ENCODE measurements at regions not wholly inside any gene's neighbourhood (a gene's known extent, or its start where the extent isn't known, plus 50 kb on each side); places are given as distances from the start of the nearest gene placed in this dataset.

DNA sequence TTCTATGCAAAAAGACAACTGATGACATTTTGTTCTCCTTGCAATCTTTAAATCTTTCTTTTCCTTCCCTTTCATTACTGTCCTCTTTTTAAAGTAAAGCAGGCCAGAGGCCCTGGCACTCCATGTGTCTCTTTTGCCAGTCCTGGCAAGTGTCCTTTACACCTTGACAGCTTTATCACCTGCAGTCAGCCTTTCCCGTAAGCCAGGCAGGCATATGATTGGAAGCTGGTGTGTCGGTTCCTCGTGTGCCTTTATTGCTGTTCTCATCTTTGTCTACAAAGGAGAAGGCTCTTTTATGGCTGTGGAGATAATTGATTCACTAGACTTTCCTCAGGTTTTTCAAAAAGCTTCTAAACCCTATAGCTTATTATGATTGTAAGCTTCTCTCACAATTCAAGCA is 162.3 kb upstream of the FBXL4 start:
- H4K8ac ChIP-seq (ENCODE audit: extremely low read depth, insufficient read depth, low read length) = no peak overlapping the region
- H3K27me3 ChIP-seq (replicated peaks in 1 of 4; ENCODE audit: control insufficient read depth in 3 of 4, extremely low read depth in 1 of 4, insufficient read depth in 3 of 4, low read length in 3 of 4) = no peaks in the 10 kb centered on the region
- H3K4me3 ChIP-seq (ENCODE audit: extremely low read depth in 1 of 4, insufficient read depth in 2 of 4, low read depth in 3 of 4, low read length in 4 of 4) = no peak overlapping the region
- POLR2A ChIA-PET (ENCODE audit: partially characterized antibody) = no interaction called here
- no peaks in the 10 kb centered on the region for H3K23me2 ChIP-seq (ENCODE audit: low read depth, low read length)
- H3K79me1 ChIP-seq (ENCODE audit: low read depth, low read length) = no peaks in the 10 kb centered on the region
- no peak overlapping the region for H3K9ac ChIP-seq (replicated peaks in 1 of 4; ENCODE audit: extremely low read depth in 1 of 4, low read depth in 3 of 4, low read length in 3 of 4)
- no peak overlapping the region for H4K91ac ChIP-seq (replicated peaks; ENCODE audit: insufficient read length, low read length)
- no peaks in the 10 kb centered on the region for H4K20me1 ChIP-seq (replicated peaks in 1 of 2; ENCODE audit: control insufficient read depth in 1 of 2, insufficient read depth in 2 of 2, low read length in 2 of 2)
- CTCF ChIA-PET (ENCODE audit: partially characterized antibody) = interaction anchor here (3.4 kb wide), 1 partner anchor 10 kb away, joined by 23 read pairs; no protein-coding TSS in a partner anchor
- no peak overlapping the region for H3K23ac ChIP-seq (ENCODE audit: insufficient read length)
- no peak overlapping the region for H3K14ac ChIP-seq (ENCODE audit: insufficient read length)
- H2BK20ac ChIP-seq (ENCODE audit: low read length) = no peak overlapping the region
- no peak overlapping the region for H4K5ac ChIP-seq (ENCODE audit: insufficient read length, low read depth, low read length)
- H2BK15ac ChIP-seq (ENCODE audit: low read length) = no peak overlapping the region
- DNase-seq (ENCODE audit: low read depth in 1 of 2, low spot score in 2 of 2) (no peak), FAIRE-seq (no peak)
- no peak overlapping the region for H2AFZ ChIP-seq (ENCODE audit: low read length)
- no peak overlapping the region for H2AK5ac ChIP-seq (ENCODE audit: low read depth, low read length)
- H3K18ac ChIP-seq (ENCODE audit: extremely low read depth, low read length) = no peak overlapping the region
- TF ChIP-seq MAFK (IDR thresholded peaks at IDR 0.05; ENCODE audit: low read depth, low read length) (no peak), PHF8 (conservative IDR thresholded peaks at IDR 0.05; ENCODE audit: low read depth, low read length) (no peak), CEBPB (IDR thresholded peaks at IDR 0.05; ENCODE audit: low read depth, low read length) (no peak), YY1 (IDR thresholded peaks at IDR 0.05; ENCODE audit: low read depth, low read length) (no peak), BRCA1 (IDR thresholded peaks at IDR 0.05; ENCODE audit: low read depth, low read length) (no peak), RXRA (IDR thresholded peaks at IDR 0.05; ENCODE audit: insufficient read depth, low read depth, low read length) (no peak), FOSL1 (IDR thresholded peaks at IDR 0.05; ENCODE audit: insufficient read depth, low read depth, low read length) (no peak), EP300 (IDR thresholded peaks at IDR 0.05; ENCODE audit: borderline replicate concordance in 1 of 2, low read depth in 2 of 2, low read length in 2 of 2) (no peak), EZH2 (IDR thresholded peaks at IDR 0.05; ENCODE audit: low read depth, low read length, severe bottlenecking) (no peak), KDM1A (IDR thresholded peaks at IDR 0.05; ENCODE audit: borderline replicate concordance, low read length) (no peak), SP4 (IDR thresholded peaks at IDR 0.05; ENCODE audit: low read length) (no peak), CHD1 (IDR thresholded peaks at IDR 0.05; ENCODE audit: low read depth, low read length) (no peak), NRF1 (IDR thresholded peaks at IDR 0.05; ENCODE audit: low read depth, low read length) (no peak)
- TF ChIP-seq, protein P1, sequence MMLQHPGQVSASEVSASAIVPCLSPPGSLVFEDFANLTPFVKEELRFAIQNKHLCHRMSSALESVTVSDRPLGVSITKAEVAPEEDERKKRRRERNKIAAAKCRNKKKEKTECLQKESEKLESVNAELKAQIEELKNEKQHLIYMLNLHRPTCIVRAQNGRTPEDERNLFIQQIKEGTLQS (IDR thresholded peaks at IDR 0.05; ENCODE audit: insufficient read depth, low read depth, low read length) = no peak
- no peaks in the 10 kb centered on the region for H3K36me3 ChIP-seq (ENCODE audit: control insufficient read depth in 2 of 4, insufficient read depth in 4 of 4, low read length in 3 of 4)
- H3K4me2 ChIP-seq (ENCODE audit: insufficient read depth in 1 of 2, low read depth in 2 of 2, low read length in 2 of 2) = no peak overlapping the region
- H3K4me1 ChIP-seq (replicated peaks in 1 of 4; ENCODE audit: control insufficient read depth in 3 of 4, insufficient read depth in 4 of 4, low read length in 3 of 4) = no peaks in the 10 kb centered on the region
- no peaks in the 10 kb centered on the region for H3K9me3 ChIP-seq (ENCODE audit: insufficient read depth in 2 of 2, low read depth in 1 of 2, low read length in 1 of 2)
- H3K27ac ChIP-seq (ENCODE audit: low read depth, low read length) = no peak overlapping the region
- H3K79me2 ChIP-seq (ENCODE audit: control insufficient read depth in 1 of 2, insufficient read depth in 2 of 2, low read length in 2 of 2) = no peaks in the 10 kb centered on the region
- WGBS, 2 experiments (ENCODE audit: extremely low coverage in 1 of 2, insufficient coverage in 1 of 2, insufficient read length in 1 of 2, insufficient replicate concordance in 2 of 2, low coverage in 1 of 2, low lambda C conversion rate in 2 of 2, missing lambda C conversion rate in 1 of 2) = 79% methylated on average over 3 of the region's 3 CpGs; no CpG with 5 or more reads in 1 of the 2 experiments
- no peak overlapping the region for H2BK5ac ChIP-seq (ENCODE audit: low read depth, low read length)
- H2BK120ac ChIP-seq (replicated peaks; ENCODE audit: low read depth, low read length) = no peak overlapping the region
- H3K4ac ChIP-seq (replicated peaks; ENCODE audit: insufficient read length, low read depth, low read length) = no peak overlapping the region
- no peak overlapping the region for H3K56ac ChIP-seq (replicated peaks; ENCODE audit: insufficient read length, low read depth, low read length)
- no peak overlapping the region for H2BK12ac ChIP-seq (ENCODE audit: low read depth, low read length)
